IMR-90 (cell line): ENCODE measurements at regions not wholly inside any gene's neighbourhood (a gene's known extent, or its start where the extent isn't known, plus 50 kb on each side); places are given as distances from the start of the nearest gene placed in this dataset.

Experiments
- BHLHE40 ChIP-seq: fragments of 150-350 bp; IDR thresholded peaks from 2 replicates; pipeline ENCODE4 v1.6.1; 2016; ENCODE audit warnings: mild to moderate bottlenecking, low read depth, low read length
- CTCF ChIP-seq: conservative IDR thresholded peaks from 2 replicates; pipeline ENCODE4 v1.5.1; 2012; ENCODE audit warnings: mild to moderate bottlenecking, low read depth, low read length, improper control_type of control experiment
- FOS ChIP-seq: fragments of 150-350 bp; IDR thresholded peaks from 2 replicates; pipeline ENCODE4 v1.6.1; 2016; ENCODE audit warnings: low read depth, low read length
- MAZ ChIP-seq: IDR thresholded peaks from 2 replicates; pipeline ENCODE4 v1.6.1; 2012; ENCODE audit warnings: low read depth, mild to moderate bottlenecking, low read length, improper control_type of control experiment, moderate library complexity, borderline replicate concordance
- RCOR1 ChIP-seq: IDR thresholded peaks from 2 replicates; pipeline ENCODE4 v1.6.1; 2012; ENCODE audit warnings: mild to moderate bottlenecking, low read length, improper control_type of control experiment; ENCODE audit not compliant: insufficient replicate concordance
- RFX5 ChIP-seq: IDR thresholded peaks from 2 replicates; pipeline ENCODE4 v1.8.0; 2012; ENCODE audit warnings: low read depth, mild to moderate bottlenecking, low read length, moderate library complexity
- SMC3 ChIP-seq: fragments of 150-350 bp; IDR thresholded peaks from 2 replicates; pipeline ENCODE4 v1.6.1; 2016; ENCODE audit warnings: low read depth, mild to moderate bottlenecking, antibody characterized with exemption, low read length, moderate library complexity
- TF ChIP-seq, protein P1 (sequence below): fragments of 150-350 bp; IDR thresholded peaks from 2 replicates; pipeline ENCODE4 v1.6.1; 2016; ENCODE audit warnings: low read depth, mild to moderate bottlenecking, low read length, moderate library complexity, borderline replicate concordance
- TF ChIP-seq, protein P2 (sequence below): fragments of 150-350 bp; IDR thresholded peaks from 2 replicates; pipeline ENCODE4 v1.6.1; 2017; ENCODE audit warnings: mild to moderate bottlenecking, antibody characterized with exemption, low read length, low read depth

DNA sequence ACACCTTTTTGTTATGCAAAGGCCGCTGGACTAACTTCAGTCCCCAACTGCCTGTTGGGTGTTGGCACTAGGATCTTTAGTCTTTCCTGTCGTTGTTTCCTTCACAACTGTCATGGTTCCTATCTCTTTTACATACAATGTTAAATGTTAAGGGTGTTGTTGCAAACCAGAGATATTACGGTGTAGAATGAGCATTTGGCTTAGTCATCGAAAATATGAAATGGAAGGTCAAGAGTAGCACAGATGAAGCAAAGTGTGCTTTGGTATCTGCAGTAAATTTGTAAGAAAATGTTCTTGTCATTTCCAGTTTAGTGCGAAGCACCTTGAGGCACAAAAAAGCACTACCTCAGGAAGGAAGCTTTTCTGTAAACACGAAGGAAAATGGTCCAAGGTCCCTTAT is 751.3 kb upstream of the LRFN5 start:
- TF ChIP-seq CTCF (no peak), SMC3 (no peak), RFX5 (no peak), RCOR1 (no peak), BHLHE40 (no peak), MAZ (no peak), FOS (no peak)
- TF ChIP-seq, protein P1, sequence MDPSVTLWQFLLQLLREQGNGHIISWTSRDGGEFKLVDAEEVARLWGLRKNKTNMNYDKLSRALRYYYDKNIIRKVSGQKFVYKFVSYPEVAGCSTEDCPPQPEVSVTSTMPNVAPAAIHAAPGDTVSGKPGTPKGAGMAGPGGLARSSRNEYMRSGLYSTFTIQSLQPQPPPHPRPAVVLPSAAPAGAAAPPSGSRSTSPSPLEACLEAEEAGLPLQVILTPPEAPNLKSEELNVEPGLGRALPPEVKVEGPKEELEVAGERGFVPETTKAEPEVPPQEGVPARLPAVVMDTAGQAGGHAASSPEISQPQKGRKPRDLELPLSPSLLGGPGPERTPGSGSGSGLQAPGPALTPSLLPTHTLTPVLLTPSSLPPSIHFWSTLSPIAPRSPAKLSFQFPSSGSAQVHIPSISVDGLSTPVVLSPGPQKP = no peak
- TF ChIP-seq, protein P2, sequence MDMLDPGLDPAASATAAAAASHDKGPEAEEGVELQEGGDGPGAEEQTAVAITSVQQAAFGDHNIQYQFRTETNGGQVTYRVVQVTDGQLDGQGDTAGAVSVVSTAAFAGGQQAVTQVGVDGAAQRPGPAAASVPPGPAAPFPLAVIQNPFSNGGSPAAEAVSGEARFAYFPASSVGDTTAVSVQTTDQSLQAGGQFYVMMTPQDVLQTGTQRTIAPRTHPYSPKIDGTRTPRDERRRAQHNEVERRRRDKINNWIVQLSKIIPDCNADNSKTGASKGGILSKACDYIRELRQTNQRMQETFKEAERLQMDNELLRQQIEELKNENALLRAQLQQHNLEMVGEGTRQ = no peak
